ENCODE measurements at regions not wholly inside any gene's neighbourhood (a gene's known extent, or its start where the extent isn't known, plus 50 kb on each side); places are given as distances from the start of the nearest gene placed in this dataset.

GRCh38 chr12:24721191-24721590 is 227.7 kb downstream of the BCAT1 start:
- H3F3A ChIP-seq (ENCODE audit: insufficient read depth), result no peaks in the 10 kb centered on the region
- no peak overlapping the region for H2AFZ ChIP-seq
- H4K20me1 ChIP-seq (ENCODE audit: insufficient read depth), result no peaks in the 10 kb centered on the region
- H3K9me3 ChIP-seq (ENCODE audit: low read depth), result no peaks in the 10 kb centered on the region
- in situ Hi-C loops (cut with MboI), result no loop called here
- no peak overlapping the region for H3K27ac ChIP-seq
- TF ChIP-seq EZH2phosphoT487 (IDR thresholded peaks at IDR 0.05; ENCODE audit: insufficient read depth, low read depth) (no peak), EZH2 (IDR thresholded peaks at IDR 0.05; ENCODE audit: insufficient read depth, poor library complexity, severe bottlenecking) (no peak)
- H3K27me3 ChIP-seq (replicated peaks; ENCODE audit: insufficient read depth), result no peaks in the 10 kb centered on the region; the same call in 1 of the 2 replicates
- peaks cover 11% of the 10 kb centered on the region for H3K4me1 ChIP-seq (ENCODE audit: insufficient read depth)
- H3K36me3 ChIP-seq (ENCODE audit: low read depth), result no peaks in the 10 kb centered on the region
- no peaks in the 10 kb centered on the region for H3K9me2 ChIP-seq (ENCODE audit: insufficient read depth)
- H3K4me3 ChIP-seq, result no peak overlapping the region
- no peak overlapping the region for H3K4me2 ChIP-seq (ENCODE audit: unreplicated experiment)
- no peaks in the 10 kb centered on the region for H3K79me2 ChIP-seq (ENCODE audit: insufficient read depth)
- no peak for DNase-seq
- no peak overlapping the region for H3K9ac ChIP-seq

- H3K4me1 ChIP-seq (ENCODE audit: insufficient read depth), result peaks cover 11% of the 10 kb centered on the region
- H4K20me1 ChIP-seq (ENCODE audit: insufficient read depth), result no peaks in the 10 kb centered on the region
- no peaks in the 10 kb centered on the region for H3K79me2 ChIP-seq (ENCODE audit: insufficient read depth)
- H3K4me3 ChIP-seq, result no peak overlapping the region
- in situ Hi-C loops (cut with MboI), result no loop called here
- no peaks in the 10 kb centered on the region for H3K9me3 ChIP-seq (ENCODE audit: low read depth)
- H3K27me3 ChIP-seq (replicated peaks; ENCODE audit: insufficient read depth), result no peaks in the 10 kb centered on the region; the same call in 1 of the 2 replicates
- H3K36me3 ChIP-seq (ENCODE audit: low read depth), result no peaks in the 10 kb centered on the region
- 38 to 39% methylated on average over 1 of the region's 1 CpG for WGBS, 2 experiments (ENCODE audit: low coverage in 1 of 2, low lambda C conversion rate in 2 of 2, missing lambda C conversion rate in 2 of 2)
- H3K27ac ChIP-seq, result no peak overlapping the region
- H2AFZ ChIP-seq, result no peak overlapping the region
- no peak overlapping the region for H3K4me2 ChIP-seq (ENCODE audit: unreplicated experiment)
- H3F3A ChIP-seq (ENCODE audit: insufficient read depth), result no peaks in the 10 kb centered on the region
- peak; percentile 42 for DNase-seq
- H3K9me2 ChIP-seq (ENCODE audit: insufficient read depth), result no peaks in the 10 kb centered on the region
- H3K9ac ChIP-seq, result no peak overlapping the region
- TF ChIP-seq EZH2phosphoT487 (IDR thresholded peaks at IDR 0.05; ENCODE audit: insufficient read depth, low read depth) (no peak), EZH2 (IDR thresholded peaks at IDR 0.05; ENCODE audit: insufficient read depth, poor library complexity, severe bottlenecking) (no peak)
These were observed 229.6 kb downstream of the BCAT1 start for GRCh38 chr12:24719293-24719721.

DNA sequence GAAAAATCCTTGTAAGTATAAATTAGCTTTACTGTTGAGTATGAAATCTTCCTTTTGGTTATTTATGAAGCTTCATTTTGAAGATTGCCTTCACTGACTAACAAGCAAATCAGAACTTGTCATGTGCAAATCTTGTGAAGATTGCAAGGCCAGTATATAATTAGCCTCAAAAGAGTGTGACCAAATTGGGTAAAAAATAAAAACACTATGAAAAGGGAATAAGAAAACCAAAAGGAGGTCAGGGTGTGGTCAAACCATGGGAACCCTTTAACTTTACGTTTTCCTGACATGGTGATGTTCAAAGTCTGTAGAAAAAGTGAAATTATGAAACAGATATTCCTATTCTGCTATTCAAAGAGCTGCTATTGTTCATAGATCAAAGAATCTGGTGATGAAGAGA is 230.3 kb downstream of the BCAT1 start:
- H3K4me2 ChIP-seq (ENCODE audit: unreplicated experiment), result no peak overlapping the region

DNA sequence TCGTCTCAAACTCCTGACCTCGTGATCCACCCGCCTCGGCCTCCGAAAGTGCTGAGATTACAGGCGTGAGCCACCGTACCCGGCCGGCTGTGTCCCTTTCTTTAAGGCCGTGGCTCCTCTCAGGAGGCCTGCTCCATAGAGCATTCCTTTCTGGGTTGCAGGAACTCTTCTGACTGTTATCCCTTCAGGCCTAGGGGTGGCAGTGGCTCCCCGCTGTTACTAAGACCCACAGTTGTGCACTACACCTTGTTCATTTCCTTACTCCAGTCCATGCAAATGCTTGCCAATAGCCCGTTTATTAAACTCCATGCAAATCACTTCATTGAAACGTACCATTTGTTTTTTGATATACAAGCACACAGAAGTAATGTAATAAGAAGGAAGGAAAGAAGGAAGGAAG is 234.7 kb downstream of the BCAT1 start:
- no peaks in the 10 kb centered on the region for H3K9me3 ChIP-seq (ENCODE audit: low read depth)
- no peaks in the 10 kb centered on the region for H3K79me2 ChIP-seq (ENCODE audit: insufficient read depth)
- no peak overlapping the region for H3K4me2 ChIP-seq (ENCODE audit: unreplicated experiment)
- H3K9ac ChIP-seq, result no peak overlapping the region
- H3K4me1 ChIP-seq (ENCODE audit: insufficient read depth), result peaks cover 5% of the 10 kb centered on the region; the same call in 1 of the 2 replicates
- H3K4me3 ChIP-seq, result no peak overlapping the region
- H3K36me3 ChIP-seq (ENCODE audit: low read depth), result no peaks in the 10 kb centered on the region
- H4K20me1 ChIP-seq (ENCODE audit: insufficient read depth), result no peaks in the 10 kb centered on the region
- no peak overlapping the region for H3K27ac ChIP-seq
- no peaks in the 10 kb centered on the region for H3F3A ChIP-seq (ENCODE audit: insufficient read depth)
- 77 to 81% methylated on average over 13 of the region's 13 CpGs for WGBS, 2 experiments (ENCODE audit: low coverage in 1 of 2, low lambda C conversion rate in 2 of 2, missing lambda C conversion rate in 2 of 2)
- H3K27me3 ChIP-seq (replicated peaks; ENCODE audit: insufficient read depth), result no peaks in the 10 kb centered on the region; the same call in 1 of the 2 replicates
- in situ Hi-C loops (cut with MboI), result no loop called here
- H2AFZ ChIP-seq, result no peak overlapping the region
- H3K9me2 ChIP-seq (ENCODE audit: insufficient read depth), result no peaks in the 10 kb centered on the region
- DNase-seq, result no peak
- TF ChIP-seq EZH2phosphoT487 (IDR thresholded peaks at IDR 0.05; ENCODE audit: insufficient read depth, low read depth) (no peak), EZH2 (IDR thresholded peaks at IDR 0.05; ENCODE audit: insufficient read depth, poor library complexity, severe bottlenecking) (no peak)

More for the DNA sequence above, 230.3 kb downstream of the BCAT1 start:
- Histone ChIP-seq H4K20me1 (ENCODE audit: insufficient read depth) (no peaks in the 10 kb centered on the region), H2AFZ (no peak overlapping the region), H3K9me2 (ENCODE audit: insufficient read depth) (no peaks in the 10 kb centered on the region), H3K79me2 (ENCODE audit: insufficient read depth) (no peaks in the 10 kb centered on the region), H3K9me3 (ENCODE audit: low read depth) (no peaks in the 10 kb centered on the region), H3K27ac (no peak overlapping the region), H3K36me3 (ENCODE audit: low read depth) (no peaks in the 10 kb centered on the region), H3F3A (ENCODE audit: insufficient read depth) (no peaks in the 10 kb centered on the region), H3K9ac (no peak overlapping the region), H3K4me3 (no peak overlapping the region), H3K27me3 (replicated peaks; ENCODE audit: insufficient read depth) (no peaks in the 10 kb centered on the region; the same call in 1 of the 2 replicates), H3K4me1 (ENCODE audit: insufficient read depth) (peaks cover 11% of the 10 kb centered on the region)
- DNase-seq, result no peak
- 0 to 6% methylated on average over 1 of the region's 1 CpG for WGBS, 2 experiments (ENCODE audit: low coverage in 1 of 2, low lambda C conversion rate in 2 of 2, missing lambda C conversion rate in 2 of 2)
- in situ Hi-C loops (cut with MboI), result no loop called here
- TF ChIP-seq EZH2phosphoT487 (IDR thresholded peaks at IDR 0.05; ENCODE audit: insufficient read depth, low read depth) (no peak), EZH2 (IDR thresholded peaks at IDR 0.05; ENCODE audit: insufficient read depth, poor library complexity, severe bottlenecking) (no peak)
